Activated CD8-positive, alpha-beta memory T cell treated with anti-CD3 and anti-CD28 coated beads, Interleukin-2, amount 50 U/mL, for 24 hours (primary cell): ENCODE measurements at regions not wholly inside any gene's neighbourhood (a gene's known extent, or its start where the extent isn't known, plus 50 kb on each side); places are given as distances from the start of the nearest gene placed in this dataset.

Source experiments
- DNase-seq: peaks from one replicate; pipeline ENCODE4 v3.0.0-alpha.2; 2020; ENCODE audit errors: extremely low read depth

GRCh38 chr15:38860253-38860652, 295.6 kb upstream of the RASGRP1 start:
- DNase-seq, result no peak

- DNase-seq, result no peak
These were observed 296.1 kb upstream of the RASGRP1 start for GRCh38 chr15:38860674-38861073.

- DNase-seq, result no peak
These were observed 296.5 kb upstream of the RASGRP1 start for GRCh38 chr15:38861108-38861507.

- DNase-seq, result no peak
These were observed 297.5 kb upstream of the RASGRP1 start for GRCh38 chr15:38862099-38862498.

- DNase-seq, result no peak
These were observed 298.8 kb upstream of the RASGRP1 start for GRCh38 chr15:38863381-38863780.

- no peak for DNase-seq
These were observed 299.5 kb upstream of the RASGRP1 start for GRCh38 chr15:38864122-38864521.

- no peak for DNase-seq
These were observed 300.4 kb upstream of the RASGRP1 start for GRCh38 chr15:38864827-38865581.

- DNase-seq, result no peak
These were observed 302.9 kb upstream of the RASGRP1 start for GRCh38 chr15:38867556-38867955.

- no peak for DNase-seq
These were observed 303.9 kb upstream of the RASGRP1 start for GRCh38 chr15:38868326-38869114.

- DNase-seq, result no peak
These were observed 307.0 kb upstream of the RASGRP1 start for GRCh38 chr15:38871638-38872037.

- DNase-seq, result no peak
These were observed 308.1 kb upstream of the RASGRP1 start for GRCh38 chr15:38872732-38873131.

- DNase-seq, result no peak
These were observed 308.5 kb upstream of the RASGRP1 start for GRCh38 chr15:38873158-38873557.

- no peak for DNase-seq
These were observed 309.9 kb upstream of the RASGRP1 start for GRCh38 chr15:38874464-38874863.

GRCh38 chr15:38876211-38876610, 311.6 kb upstream of the RASGRP1 start:
- no peak for DNase-seq

GRCh38 chr15:38876621-38877020, 312.0 kb upstream of the RASGRP1 start:
- no peak for DNase-seq

GRCh38 chr15:38877471-38877870, 312.9 kb upstream of the RASGRP1 start:
- DNase-seq, result no peak

- no peak for DNase-seq
These were observed 313.4 kb upstream of the RASGRP1 start for GRCh38 chr15:38878026-38878425.

GRCh38 chr15:38878926-38879325, 314.3 kb upstream of the RASGRP1 start:
- DNase-seq, result no peak

- DNase-seq, result no peak
These were observed 315.4 kb upstream of the RASGRP1 start for GRCh38 chr15:38879909-38880471.

GRCh38 chr15:38882221-38882620, 317.6 kb upstream of the RASGRP1 start:
- DNase-seq, result no peak

- no peak for DNase-seq
These were observed 319.4 kb upstream of the RASGRP1 start for GRCh38 chr15:38883987-38884386.

- no peak for DNase-seq
These were observed 320.4 kb upstream of the RASGRP1 start for GRCh38 chr15:38885001-38885400.

GRCh38 chr15:38885471-38885952, 320.9 kb upstream of the RASGRP1 start:
- DNase-seq, result no peak
